GM12878 (cell line): ENCODE measurements at regions not wholly inside any gene's neighbourhood (a gene's known extent, or its start where the extent isn't known, plus 50 kb on each side); places are given as distances from the start of the nearest gene placed in this dataset.

Source experiments
- ATAC-seq: fragments of 200-7000 bp; cut with Tn5 transposase; 3 replicates; pipeline ENCODE4 v1.9.1; 2020; ENCODE audit warnings: mild to moderate bottlenecking, moderate library complexity
- BruUV-seq: library from RNA; stranded (reverse); fragments of 400-500 nt; replicated peaks from 2 replicates; lab custom pipeline; 2021; lab: Mats Ljungman, UMichigan
- CTCF ChIA-PET: fragments of 300-600 bp; sonication (Branson Sonifier 250); formaldehyde crosslinking; extraction: SDS; loops from one replicate; lab custom pipeline; 2021; ENCODE audit warnings: inconsistent platforms; lab: Yijun Ruan, JAX
- POLR2A ChIA-PET: fragments of 350-600 bp; formaldehyde crosslinking; extraction: SDS; loops from one replicate; lab custom pipeline; 2021; ENCODE audit warnings: inconsistent platforms; lab: Charles Lee
- RAD21 ChIA-PET: fragments of 300-600 bp; sonication (Branson Sonifier 250); formaldehyde crosslinking; loops from one replicate; lab custom pipeline; 2023; ENCODE audit warnings: antibody characterized with exemption; ENCODE audit not compliant: unreplicated experiment; lab: Charles Lee
- SMC1A ChIA-PET: fragments of 300-600 bp; sonication (Branson Sonifier 250); formaldehyde crosslinking; loops from one replicate; lab custom pipeline; 2023; ENCODE audit not compliant: unreplicated experiment, uncharacterized antibody; lab: Charles Lee
- DNase-seq: peaks from one replicate; pipeline ENCODE4 v3.0.0-alpha.2; 2011; ENCODE audit warnings: low read depth, low spot score
- FAIRE-seq: peaks from 3 replicates; lab custom pipeline; 2011; peaks lifted over from hg19 to GRCh38; lab: Jason Lieb, UNC
- H2AFZ ChIP-seq: 2 replicates; pipeline ENCODE4 v1.6.0; 2011; ENCODE audit warnings: low read depth, low read length, control low read depth; ENCODE audit not compliant: control insufficient read depth
- H3K27ac ChIP-seq: 2 replicates; pipeline ENCODE4 v1.5.1; 2011; ENCODE audit warnings: control low read depth; ENCODE audit not compliant: control insufficient read depth, insufficient read depth
- H3K27me3 ChIP-seq, 2 experiments: replicated peaks in 1 of 2; 2 replicates each; pipeline versions ENCODE4 v1.6.0 to v1.6.1; 2011; ENCODE audit warnings: low read length in 1 of 2; ENCODE audit not compliant: control insufficient read depth in 2 of 2, insufficient read depth in 2 of 2
- H3K36me3 ChIP-seq, 2 experiments: 2 replicates each; pipeline ENCODE4 v1.5.1; 2011; ENCODE audit warnings: low read length in 1 of 2; ENCODE audit not compliant: control insufficient read depth in 2 of 2, insufficient read depth in 2 of 2
- H3K4me1 ChIP-seq: 2 replicates; pipeline ENCODE4 v1.6.1; 2011; ENCODE audit warnings: mild to moderate bottlenecking, low read length, moderate library complexity, mixed read lengths; ENCODE audit not compliant: control insufficient read depth, insufficient read depth
- H3K4me2 ChIP-seq: 2 replicates; pipeline ENCODE4 v1.6.0; 2011; ENCODE audit warnings: control low read depth; ENCODE audit not compliant: control insufficient read depth, insufficient read depth
- H3K4me3 ChIP-seq: fragments of 200-600 bp; sonication (generic); 2 replicates; pipeline ENCODE4 v1.5.1; 2016
- H3K79me2 ChIP-seq: 2 replicates; pipeline ENCODE4 v1.6.0; 2011; ENCODE audit warnings: low read length; ENCODE audit not compliant: control insufficient read depth, insufficient read depth
- H3K9ac ChIP-seq: 2 replicates; pipeline ENCODE4 v1.8.0; 2011; ENCODE audit warnings: low read length, control low read depth, mixed read lengths; ENCODE audit not compliant: control insufficient read depth, insufficient read depth
- H3K9me3 ChIP-seq: replicated peaks from 3 replicates; pipeline ENCODE4 v1.5.1; 2011; ENCODE audit warnings: mild to moderate bottlenecking, low read length; ENCODE audit not compliant: control insufficient read depth, insufficient read depth
- H4K20me1 ChIP-seq: 2 replicates; pipeline ENCODE4 v1.6.0; 2011; ENCODE audit not compliant: control insufficient read depth, insufficient read depth
- CEBPB ChIP-seq, 2 experiments: fragments of 150-350 bp in 1 of 2; IDR thresholded peaks; 2 replicates each; pipeline ENCODE4 v1.6.1; 2012 to 2014; ENCODE audit warnings: low read depth in 2 of 2, low read length in 2 of 2, borderline replicate concordance in 1 of 2, inconsistent platforms in 1 of 2
- CREB1 ChIP-seq: IDR thresholded peaks from 2 replicates; pipeline ENCODE4 v1.6.1; 2012; ENCODE audit warnings: low read depth, mild to moderate bottlenecking, inconsistent platforms
- HSF1 ChIP-seq: fragments of 150-350 bp; IDR thresholded peaks from 2 replicates; pipeline ENCODE4 v1.6.1; 2014; ENCODE audit warnings: mild to moderate bottlenecking, low read depth, low read length
- IKZF1 ChIP-seq: fragments of 450-650 bp; conservative IDR thresholded peaks from 2 replicates; pipeline ENCODE4 v1.6.1; 2017; ENCODE audit warnings: antibody characterized with exemption, mild to moderate bottlenecking
- KAT2A ChIP-seq: conservative IDR thresholded peaks from 2 replicates; pipeline ENCODE4 v1.6.1; 2011; ENCODE audit warnings: low read depth, low read length; ENCODE audit not compliant: control insufficient read depth
- MTA3 ChIP-seq: IDR thresholded peaks from 2 replicates; pipeline ENCODE4 v1.6.1; 2012; ENCODE audit warnings: low read length, inconsistent platforms, borderline replicate concordance
- NFIC ChIP-seq: IDR thresholded peaks from 2 replicates; pipeline ENCODE4 v1.6.1; 2012; ENCODE audit warnings: low read depth, mild to moderate bottlenecking, inconsistent platforms, low read length, moderate library complexity
- NR2F1 ChIP-seq: fragments of 450-650 bp; conservative IDR thresholded peaks from 2 replicates; pipeline ENCODE4 v1.6.1; 2017; ENCODE audit warnings: mild to moderate bottlenecking
- SUZ12 ChIP-seq: fragments of 200-600 bp; sonication (generic); IDR thresholded peaks from one replicate; pipeline ENCODE4 v1.6.1; 2018; ENCODE audit warnings: antibody characterized with exemption, mild to moderate bottlenecking; ENCODE audit not compliant: unreplicated experiment
- TARDBP ChIP-seq: IDR thresholded peaks from 2 replicates; pipeline ENCODE4 v1.6.1; 2016; ENCODE audit warnings: borderline replicate concordance
- ZBTB11 ChIP-seq: fragments of 450-650 bp; formaldehyde crosslinking; IDR thresholded peaks from 2 replicates; pipeline ENCODE4 v1.5.0; 2022; ENCODE audit warnings: mild to moderate bottlenecking, missing genetic modification characterization
- ZNF592 ChIP-seq: fragments of 450-650 bp; IDR thresholded peaks from 2 replicates; pipeline ENCODE4 v1.6.1; 2017; ENCODE audit warnings: mild to moderate bottlenecking, moderate library complexity
- ZZZ3 ChIP-seq: IDR thresholded peaks from 2 replicates; pipeline ENCODE4 v1.6.1; 2011; ENCODE audit warnings: low read depth; ENCODE audit not compliant: control insufficient read depth, insufficient read length
- WGBS: methylation state at CpG from one replicate; pipeline ENCODE4 v1.1.6; 2016; ENCODE audit warnings: low lambda C conversion rate; ENCODE audit not compliant: insufficient replicate concordance, insufficient coverage; ENCODE audit errors: missing lambda C conversion rate; 5-methylcytosine and 5-hydroxymethylcytosine counted together
- in situ Hi-C: fragments of 300-500 bp; cut with MboI; formaldehyde crosslinking; loops from 9 replicates; pipeline ENCODE4 v1.14.3; 2018; ENCODE audit warnings: mixed read lengths
- intact Hi-C: fragments of 100-400 bp; cut with micrococcal nuclease; formaldehyde crosslinking; loops from one replicate; pipeline ENCODE4 v1.14.2; 2022; ENCODE audit not compliant: unreplicated experiment

GRCh38 chrX:42846741-42847140, 68.8 kb upstream of the PPP1R2C start:
- CTCF ChIA-PET: no interaction called here
- no peak overlapping the region for H3K27ac ChIP-seq
- TF ChIP-seq MTA3: no peak
- no peak for TF ChIP-seq NR2F1
- no peak for TF ChIP-seq KAT2A
- no peak for TF ChIP-seq ZNF592
- TF ChIP-seq IKZF1: no peak
- no peak for TF ChIP-seq ZZZ3
- TF ChIP-seq CEBPB (IDR thresholded peaks at IDR 0.05; ENCODE audit: borderline replicate concordance in 1 of 2, low read depth in 2 of 2, low read length in 2 of 2): no peak
- TF ChIP-seq TARDBP: no peak
- no peak for TF ChIP-seq HSF1
- TF ChIP-seq ZBTB11: no peak
- TF ChIP-seq CREB1: no peak
- no peak for TF ChIP-seq SUZ12
- TF ChIP-seq NFIC: no peak
- TF ChIP-seq, all 136 proteins: peak for 0
- no peak for DNase-seq
- no peaks in the 10 kb centered on the region for H3K79me2 ChIP-seq
- no peak for ATAC-seq
- RAD21 ChIA-PET: no interaction called here
- intact Hi-C loops (no loop called here), in situ Hi-C loops (no loop called here)
- H3K4me3 ChIP-seq: no peak overlapping the region
- SMC1A ChIA-PET: interaction anchor here (1.2 kb wide), 1 partner anchor 10 kb away, joined by 4 read pairs; no protein-coding TSS in a partner anchor
- H3K9me3 ChIP-seq: no peaks in the 10 kb centered on the region; the same call in 2 of the 3 replicates
- FAIRE-seq: no peak
- H4K20me1 ChIP-seq: no peaks in the 10 kb centered on the region
- no peak overlapping the region for H2AFZ ChIP-seq
- H3K4me2 ChIP-seq: no peak overlapping the region
- H3K4me1 ChIP-seq: no peaks in the 10 kb centered on the region
- H3K9ac ChIP-seq: no peak overlapping the region
- no peaks in the 10 kb centered on the region for H3K27me3 ChIP-seq
- no peaks in the 10 kb centered on the region for H3K36me3 ChIP-seq
- no TSS peak for BruUV-seq
- POLR2A ChIA-PET: no interaction called here
- 0% methylated on average over 1 of the region's 1 CpG for WGBS
